A549 (cell line): ENCODE measurements at regions not wholly inside any gene's neighbourhood (a gene's known extent, or its start where the extent isn't known, plus 50 kb on each side); places are given as distances from the start of the nearest gene placed in this dataset.

Source experiments
- ATAC-seq, 2 experiments: fragments of 200-7000 bp in 1 of 2; fragments of >200 bp in 1 of 2; cut with Nextera tagmentation in 1 of 2; cut with Tn5 transposase in 1 of 2; 3 replicates each; pipeline versions ENCODE4 v1.8.0 to v1.9.1; 2018 to 2020; ENCODE audit warnings: mild to moderate bottlenecking in 1 of 2, moderate library complexity in 1 of 2
- CTCF ChIA-PET: fragments of 300-600 bp; sonication (Branson Sonifier 250); formaldehyde crosslinking; extraction: SDS; loops from one replicate; lab custom pipeline; 2021; ENCODE audit warnings: antibody characterized with exemption, inconsistent platforms; lab: Yijun Ruan, JAX
- POLR2A ChIA-PET: fragments of 350-600 bp; formaldehyde crosslinking; extraction: SDS; loops from one replicate; lab custom pipeline; 2021; ENCODE audit warnings: antibody characterized with exemption, inconsistent platforms; lab: Yijun Ruan, JAX
- DNase-seq, 2 experiments: peaks; one replicate each; pipeline versions ENCODE4 v3.0.0 to v3.0.0-alpha.2; 2011 to 2016; ENCODE audit warnings: low read depth in 1 of 2, low spot score in 1 of 2
- FAIRE-seq: peaks from 2 replicates; lab custom pipeline; 2011; peaks lifted over from hg19 to GRCh38; lab: Jason Lieb, UNC
- H3K27ac ChIP-seq, 2 experiments: fragments of >200 bp; sonication (Bioruptor Twin); formaldehyde crosslinking; 3 replicates each; pipeline ENCODE4 v1.5.1; 2016 to 2017
- H3K4me1 ChIP-seq: fragments of >200 bp; sonication (Bioruptor Twin); formaldehyde crosslinking; 3 replicates; pipeline ENCODE4 v1.6.1; 2016
- H3K4me2 ChIP-seq: fragments of >200 bp; sonication (Bioruptor Twin); formaldehyde crosslinking; 3 replicates; pipeline ENCODE4 v1.6.1; 2016
- H3K4me3 ChIP-seq: fragments of >200 bp; sonication (Bioruptor Twin); formaldehyde crosslinking; 3 replicates; pipeline ENCODE4 v1.5.1; 2016
- H3K9me3 ChIP-seq: fragments of >200 bp; sonication (Bioruptor Twin); formaldehyde crosslinking; 3 replicates; pipeline ENCODE4 v1.6.1; 2016
- BHLHE40 ChIP-seq: IDR thresholded peaks from 2 replicates; pipeline ENCODE4 v1.6.1; 2012; ENCODE audit warnings: low read depth, low read length, inconsistent platforms
- CBX2 ChIP-seq: fragments of 200-600 bp; sonication (generic); IDR thresholded peaks from 2 replicates; pipeline ENCODE4 v1.6.1; 2016; ENCODE audit warnings: low read depth, mild to moderate bottlenecking, borderline replicate concordance
- CEBPB ChIP-seq, 2 experiments: fragments of >200 bp in 1 of 2; sonication (Bioruptor Twin) in 1 of 2; formaldehyde crosslinking in 1 of 2; IDR thresholded peaks; 2 replicates each; pipeline ENCODE4 v1.6.1; 2012 to 2016
- CHD2 ChIP-seq: fragments of 150-350 bp; IDR thresholded peaks from 2 replicates; pipeline ENCODE4 v1.6.1; 2014; ENCODE audit warnings: low read length; ENCODE audit not compliant: partially characterized antibody
- EHMT2 ChIP-seq: fragments of 200-600 bp; sonication (generic); IDR thresholded peaks from 2 replicates; pipeline ENCODE4 v1.6.1; 2016; ENCODE audit warnings: antibody characterized with exemption, low read depth, mild to moderate bottlenecking, moderate library complexity
- EP300 ChIP-seq, 2 experiments: fragments of >200 bp; sonication (Bioruptor Twin); formaldehyde crosslinking; IDR thresholded peaks; 2 replicates in 1 of 2; 3 replicates in 1 of 2; pipeline ENCODE4 v1.6.1; 2016 to 2017
- ESRRA ChIP-seq: fragments of 150-350 bp; IDR thresholded peaks from 2 replicates; pipeline ENCODE4 v1.6.1; 2014; ENCODE audit warnings: mild to moderate bottlenecking, low read length, borderline replicate concordance
- HDAC2 ChIP-seq: fragments of 200-600 bp; sonication (generic); IDR thresholded peaks from 2 replicates; pipeline ENCODE4 v1.6.1; 2016
- HOXB13 ChIP-seq: fragments of 250-450 bp; sonication (Bioruptor Pico); IDR thresholded peaks from 2 replicates; pipeline ENCODE4 v1.5.0; 2020; ENCODE audit warnings: low read depth, mild to moderate bottlenecking, moderate library complexity
- HOXB5 ChIP-seq: fragments of 250-450 bp; sonication (Bioruptor Pico); IDR thresholded peaks from 2 replicates; pipeline ENCODE4 v1.5.0; 2020; ENCODE audit warnings: mild to moderate bottlenecking, moderate library complexity
- JUNB ChIP-seq: fragments of >200 bp; sonication (Bioruptor Twin); formaldehyde crosslinking; IDR thresholded peaks from 2 replicates; pipeline ENCODE4 v1.6.1; 2016
- KDM5A ChIP-seq: fragments of 200-600 bp; sonication (generic); IDR thresholded peaks from 2 replicates; pipeline ENCODE4 v1.6.1; 2016; ENCODE audit warnings: antibody characterized with exemption, mild to moderate bottlenecking
- MAFK ChIP-seq: fragments of 450-650 bp; IDR thresholded peaks from 2 replicates; pipeline ENCODE4 v1.6.1; 2014; ENCODE audit not compliant: partially characterized antibody
- MAZ ChIP-seq: fragments of 150-350 bp; IDR thresholded peaks from 2 replicates; pipeline ENCODE4 v1.6.1; 2014; ENCODE audit warnings: antibody characterized with exemption, low read depth, low read length, borderline replicate concordance
- NFE2L2 ChIP-seq: fragments of 150-350 bp; conservative IDR thresholded peaks from 2 replicates; pipeline ENCODE4 v1.6.1; 2014; ENCODE audit warnings: low read length
- POLR2A ChIP-seq: IDR thresholded peaks from 2 replicates; pipeline ENCODE4 v1.6.1; 2012; ENCODE audit warnings: mild to moderate bottlenecking, low read length
- POLR2AphosphoS2 ChIP-seq: conservative IDR thresholded peaks from 2 replicates; pipeline ENCODE4 v1.6.1; 2012; ENCODE audit warnings: low read length, improper control_type of control experiment, inconsistent platforms
- RAD21 ChIP-seq, 2 experiments: fragments of >200 bp in 1 of 2; sonication (Bioruptor Twin) in 1 of 2; formaldehyde crosslinking in 1 of 2; IDR thresholded peaks in 1 of 2; conservative IDR thresholded peaks in 1 of 2; 2 replicates in 1 of 2; 3 replicates in 1 of 2; pipeline ENCODE4 v1.6.1; 2012 to 2018; ENCODE audit warnings: inconsistent platforms in 1 of 2
- RARB ChIP-seq: fragments of 250-450 bp; sonication (Bioruptor Pico); IDR thresholded peaks from 2 replicates; pipeline ENCODE4 v1.8.0; 2021; ENCODE audit warnings: mild to moderate bottlenecking, moderate library complexity
- RCOR1 ChIP-seq: fragments of 150-350 bp; IDR thresholded peaks from 2 replicates; pipeline ENCODE4 v1.6.1; 2014; ENCODE audit warnings: antibody characterized with exemption, low read length, low read depth
- RFX5 ChIP-seq: fragments of 450-650 bp; IDR thresholded peaks from 2 replicates; pipeline ENCODE4 v1.7.1; 2014; ENCODE audit warnings: antibody characterized with exemption, mild to moderate bottlenecking, moderate library complexity
- RNF2 ChIP-seq: fragments of 200-600 bp; sonication (generic); IDR thresholded peaks from 2 replicates; pipeline ENCODE4 v1.6.1; 2016; ENCODE audit warnings: low read depth, mild to moderate bottlenecking, antibody characterized with exemption, moderate library complexity, borderline replicate concordance
- SMC3 ChIP-seq: fragments of >200 bp; sonication (Bioruptor Twin); formaldehyde crosslinking; IDR thresholded peaks from 3 replicates; pipeline ENCODE4 v1.6.1; 2018; ENCODE audit warnings: inconsistent platforms
- SREBF2 ChIP-seq: fragments of 450-650 bp; IDR thresholded peaks from 2 replicates; pipeline ENCODE4 v1.6.1; 2014; ENCODE audit warnings: mild to moderate bottlenecking, moderate library complexity
- TP53 ChIP-seq: fragments of 250-450 bp; sonication (Bioruptor Pico); IDR thresholded peaks from 2 replicates; pipeline ENCODE4 v1.5.0; 2021; ENCODE audit warnings: mild to moderate bottlenecking, moderate library complexity
- ZC3H11A ChIP-seq: fragments of 450-650 bp; IDR thresholded peaks from 2 replicates; pipeline ENCODE4 v1.6.1; 2014; ENCODE audit warnings: antibody characterized with exemption, mild to moderate bottlenecking
- ZFP36 ChIP-seq: fragments of 450-650 bp; IDR thresholded peaks from 2 replicates; pipeline ENCODE4 v1.6.1; 2014; ENCODE audit warnings: borderline replicate concordance; ENCODE audit not compliant: partially characterized antibody
- WGBS: methylation state at CpG from one replicate; pipeline ENCODE4 v1.1.6; 2017; ENCODE audit errors: missing lambda C conversion rate; 5-methylcytosine and 5-hydroxymethylcytosine counted together
- TF ChIP-seq, protein P1 (sequence below): fragments of >200 bp; sonication (Bioruptor Twin); formaldehyde crosslinking; IDR thresholded peaks from 3 replicates; pipeline ENCODE4 v1.5.1; 2016
- TF ChIP-seq, protein P2 (sequence below): fragments of 450-650 bp; IDR thresholded peaks from 2 replicates; pipeline ENCODE4 v1.6.1; 2014; ENCODE audit warnings: antibody characterized with exemption

DNA sequence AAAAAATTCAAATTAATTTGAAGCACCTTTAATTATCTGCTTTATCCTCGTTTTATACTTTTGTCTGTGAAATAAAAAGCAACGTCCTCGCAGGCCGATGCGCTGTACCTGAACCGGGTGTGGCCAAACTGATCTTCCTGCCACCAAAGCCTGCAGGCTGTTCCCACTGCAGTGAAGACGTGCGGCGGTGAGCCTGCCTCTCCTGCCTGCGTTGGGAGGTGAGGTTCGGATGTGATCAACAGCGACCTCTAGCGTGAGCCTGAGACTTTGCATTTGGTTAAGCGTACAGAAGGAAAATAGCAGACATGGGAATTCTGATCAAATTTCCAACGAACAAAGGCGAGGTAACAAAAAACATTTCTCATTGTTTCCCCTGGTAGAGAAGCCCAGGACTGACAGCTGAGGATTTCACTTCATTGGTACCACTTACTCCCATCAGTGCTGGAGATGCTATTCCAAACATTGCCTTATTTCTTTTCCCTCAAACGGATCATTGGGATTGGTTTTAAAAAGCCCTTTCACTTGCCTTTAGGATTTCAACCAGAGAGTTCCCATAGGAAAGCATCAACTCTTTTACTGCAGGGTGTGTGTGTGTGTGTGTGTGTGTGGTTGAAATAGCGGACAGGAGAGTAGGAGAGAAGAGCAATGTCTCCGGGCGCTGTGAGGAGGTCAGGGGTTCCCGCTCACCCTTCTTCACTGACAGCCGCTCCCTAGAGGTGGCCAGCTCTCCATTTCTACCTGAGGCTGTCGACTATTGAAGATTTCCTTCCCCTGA lies 56.6 kb upstream of the CCN6 start:
- POLR2A ChIA-PET, result no interaction called here
- no peak for FAIRE-seq
- Histone ChIP-seq H3K4me2 (peak overlapping the region; percentile 49), H3K4me1 (no peaks in the 10 kb centered on the region), H3K27ac (no peak overlapping the region), H3K4me3 (no peak overlapping the region), H3K9me3 (no peaks in the 10 kb centered on the region)
- peak; percentile 90 to 95 for ATAC-seq
- WGBS, result 19% methylated on average over 23 of the region's 23 CpGs
- CTCF ChIA-PET, result interaction anchor here (0.6 to 2.8 kb wide), 15 partner anchors 10 to 294 kb away, joined by 3 to 14 read pairs (median 4); no protein-coding TSS in a partner anchor
- DNase-seq, result peak; percentile 38 to 65
- no peak for TF ChIP-seq RARB (CRISPR knock-in tag)
- TF ChIP-seq, protein P1, sequence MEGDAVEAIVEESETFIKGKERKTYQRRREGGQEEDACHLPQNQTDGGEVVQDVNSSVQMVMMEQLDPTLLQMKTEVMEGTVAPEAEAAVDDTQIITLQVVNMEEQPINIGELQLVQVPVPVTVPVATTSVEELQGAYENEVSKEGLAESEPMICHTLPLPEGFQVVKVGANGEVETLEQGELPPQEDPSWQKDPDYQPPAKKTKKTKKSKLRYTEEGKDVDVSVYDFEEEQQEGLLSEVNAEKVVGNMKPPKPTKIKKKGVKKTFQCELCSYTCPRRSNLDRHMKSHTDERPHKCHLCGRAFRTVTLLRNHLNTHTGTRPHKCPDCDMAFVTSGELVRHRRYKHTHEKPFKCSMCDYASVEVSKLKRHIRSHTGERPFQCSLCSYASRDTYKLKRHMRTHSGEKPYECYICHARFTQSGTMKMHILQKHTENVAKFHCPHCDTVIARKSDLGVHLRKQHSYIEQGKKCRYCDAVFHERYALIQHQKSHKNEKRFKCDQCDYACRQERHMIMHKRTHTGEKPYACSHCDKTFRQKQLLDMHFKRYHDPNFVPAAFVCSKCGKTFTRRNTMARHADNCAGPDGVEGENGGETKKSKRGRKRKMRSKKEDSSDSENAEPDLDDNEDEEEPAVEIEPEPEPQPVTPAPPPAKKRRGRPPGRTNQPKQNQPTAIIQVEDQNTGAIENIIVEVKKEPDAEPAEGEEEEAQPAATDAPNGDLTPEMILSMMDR, result peak; percentile 72
- TF ChIP-seq EP300 (IDR thresholded peaks at IDR 0.05), result no peak
- no peak for TF ChIP-seq BHLHE40
- TF ChIP-seq ESRRA, result no peak
- no peak for TF ChIP-seq TP53
- no peak for TF ChIP-seq POLR2A
- no peak for TF ChIP-seq KDM5A
- no peak for TF ChIP-seq ZFP36
- no peak for TF ChIP-seq RFX5
- peak; percentile 76 for TF ChIP-seq SMC3
- TF ChIP-seq, protein P2, sequence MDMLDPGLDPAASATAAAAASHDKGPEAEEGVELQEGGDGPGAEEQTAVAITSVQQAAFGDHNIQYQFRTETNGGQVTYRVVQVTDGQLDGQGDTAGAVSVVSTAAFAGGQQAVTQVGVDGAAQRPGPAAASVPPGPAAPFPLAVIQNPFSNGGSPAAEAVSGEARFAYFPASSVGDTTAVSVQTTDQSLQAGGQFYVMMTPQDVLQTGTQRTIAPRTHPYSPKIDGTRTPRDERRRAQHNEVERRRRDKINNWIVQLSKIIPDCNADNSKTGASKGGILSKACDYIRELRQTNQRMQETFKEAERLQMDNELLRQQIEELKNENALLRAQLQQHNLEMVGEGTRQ, result no peak
- no peak for TF ChIP-seq HDAC2
- no peak for TF ChIP-seq HOXB5
- TF ChIP-seq EHMT2, result no peak
- TF ChIP-seq ZC3H11A, result no peak
- TF ChIP-seq SREBF2, result no peak
- TF ChIP-seq CHD2, result no peak
- TF ChIP-seq POLR2AphosphoS2, result no peak
- TF ChIP-seq JUNB, result no peak
- TF ChIP-seq NFE2L2, result no peak
- TF ChIP-seq RAD21 (conservative IDR thresholded peaks at IDR 0.05 in 1 of 2, IDR thresholded peaks at IDR 0.05 in 1 of 2), result peak; percentile 79 to 81
- TF ChIP-seq MAFK, result no peak
- TF ChIP-seq MAZ, result no peak
- TF ChIP-seq HOXB13, result no peak

DNA sequence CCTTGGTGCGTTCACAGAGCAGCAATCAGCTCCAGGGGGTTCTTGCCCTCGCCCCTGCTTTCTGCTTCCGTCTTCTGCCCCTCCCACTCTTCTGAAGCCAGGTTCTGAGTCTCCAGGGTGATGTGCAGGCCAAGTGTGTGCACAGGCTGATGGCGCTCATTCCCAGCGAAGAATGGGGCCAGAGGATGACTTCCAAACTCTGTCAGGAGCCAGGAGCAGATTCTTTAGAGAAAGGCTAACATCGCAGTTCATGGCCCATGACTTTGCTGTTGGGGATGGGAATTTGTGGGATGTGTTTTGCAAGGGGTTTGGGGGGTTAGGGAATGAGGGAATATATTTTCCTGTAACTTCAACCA lies 56.1 kb upstream of the CCN6 start:
- H3K27ac ChIP-seq, result no peak overlapping the region
- WGBS, result 45% methylated on average over 6 of the region's 6 CpGs
- TF ChIP-seq POLR2AphosphoS2 (no peak), EHMT2 (no peak), CBX2 (no peak), CHD2 (no peak), CEBPB (IDR thresholded peaks at IDR 0.05) (no peak), ESRRA (no peak), MAZ (no peak), RNF2 (no peak), RCOR1 (no peak), ZC3H11A (no peak), KDM5A (no peak), SMC3 (no peak), RARB (CRISPR knock-in tag) (no peak), MAFK (no peak)
- H3K4me1 ChIP-seq, result no peaks in the 10 kb centered on the region
- no peak for DNase-seq
- ChIA-PET CTCF (interaction anchor here (0.6 to 2.8 kb wide), 13 partner anchors 11 to 295 kb away, joined by 3 to 14 read pairs (median 4); no protein-coding TSS in a partner anchor), POLR2A (no interaction called here)
- ATAC-seq, result no peak
- no peak overlapping the region for H3K4me2 ChIP-seq
- H3K9me3 ChIP-seq, result no peaks in the 10 kb centered on the region
- FAIRE-seq, result no peak
- H3K4me3 ChIP-seq, result no peak overlapping the region
